D721Med (cell line): ENCODE measurements at regions not wholly inside any gene's neighbourhood (a gene's known extent, or its start where the extent isn't known, plus 50 kb on each side); places are given as distances from the start of the nearest gene placed in this dataset.

Source experiments
- DNase-seq: peaks from one replicate; pipeline ENCODE4 v3.0.0; 2011; ENCODE audit warnings: low spot score; ENCODE audit not compliant: insufficient read length
- FAIRE-seq: peaks from 2 replicates; lab custom pipeline; 2011; peaks lifted over from hg19 to GRCh38; lab: Jason Lieb, UNC
- CTCF ChIP-seq: IDR thresholded peaks from 2 replicates; pipeline ENCODE4 v1.5.1; 2012; ENCODE audit warnings: mild to moderate bottlenecking, control low read depth; ENCODE audit not compliant: insufficient read depth; ENCODE audit errors: missing control alignments

GRCh38 chr4:151921811-151922210, 161.0 kb upstream of the GATB start:
- FAIRE-seq, result no peak
- DNase-seq, result no peak
- TF ChIP-seq CTCF, result no peak

GRCh38 chr4:151921386-151921785, 160.6 kb upstream of the GATB start:
- DNase-seq (no peak), FAIRE-seq (no peak)
- no peak for TF ChIP-seq CTCF

GRCh38 chr4:151917145-151917734, 156.4 kb upstream of the GATB start:
- TF ChIP-seq CTCF, result no peak
- FAIRE-seq, result no peak
- no peak for DNase-seq

GRCh38 chr4:151912632-151913031, 151.8 kb upstream of the GATB start:
- TF ChIP-seq CTCF, result no peak
- FAIRE-seq (no peak), DNase-seq (no peak)

- DNase-seq, result no peak
- FAIRE-seq, result no peak
Measured at GRCh38 chr4:151911970-151912369, 151.2 kb upstream of the GATB start.

GRCh38 chr4:151908734-151909497, 148.1 kb upstream of the GATB start:
- no peak for FAIRE-seq
- no peak for TF ChIP-seq CTCF
- DNase-seq, result no peak

More at GRCh38 chr4:151911970-151912369, 151.2 kb upstream of the GATB start:
- no peak for TF ChIP-seq CTCF

GRCh38 chr4:151908201-151908600, 147.4 kb upstream of the GATB start:
- DNase-seq (no peak), FAIRE-seq (no peak)
- TF ChIP-seq CTCF, result no peak
